ENCODE measurements at regions not wholly inside any gene's neighbourhood (a gene's known extent, or its start where the extent isn't known, plus 50 kb on each side); places are given as distances from the start of the nearest gene placed in this dataset.

DNA sequence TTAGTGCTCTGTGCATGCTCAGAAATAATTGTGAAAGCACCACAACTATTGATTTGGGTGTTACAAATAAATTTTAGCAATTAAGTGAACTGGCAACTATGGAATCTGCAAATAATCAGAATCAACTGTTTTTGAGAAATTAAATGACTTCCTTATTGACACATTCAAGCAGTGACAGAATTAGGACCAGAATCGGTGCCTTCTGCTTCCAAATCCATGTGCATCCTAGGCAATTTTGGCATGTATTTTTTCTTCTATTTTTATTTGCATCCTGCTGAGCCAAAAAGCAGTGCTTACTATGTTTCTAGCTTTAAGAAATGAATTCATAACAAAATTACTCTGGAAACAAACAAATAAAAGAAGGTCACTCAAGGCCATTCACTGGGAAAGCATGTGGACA, 408.2 kb downstream of the GXYLT1 start:
- no peaks in the 10 kb centered on the region for H3K27me3 ChIP-seq (ENCODE audit: insufficient read depth, low read length, poor library complexity, severe bottlenecking)
- no peaks in the 10 kb centered on the region for H3K9me3 ChIP-seq (ENCODE audit: insufficient read depth, low read depth, low read length)
- no peaks in the 10 kb centered on the region for H3K4me1 ChIP-seq (ENCODE audit: insufficient read depth, low read length, poor library complexity, severe bottlenecking)
- H3K36me3 ChIP-seq (ENCODE audit: insufficient read depth, low read length) = no peaks in the 10 kb centered on the region
- no peak overlapping the region for H3K4me3 ChIP-seq (ENCODE audit: low read length, poor library complexity, severe bottlenecking)
- no peaks in the 10 kb centered on the region for H3F3A ChIP-seq (ENCODE audit: low read depth)
- H2AFZ ChIP-seq (ENCODE audit: low read length) = no peak overlapping the region
- no peak for TF ChIP-seq EZH2phosphoT487 (IDR thresholded peaks at IDR 0.05; ENCODE audit: borderline replicate concordance)
- TF ChIP-seq, protein P1, sequence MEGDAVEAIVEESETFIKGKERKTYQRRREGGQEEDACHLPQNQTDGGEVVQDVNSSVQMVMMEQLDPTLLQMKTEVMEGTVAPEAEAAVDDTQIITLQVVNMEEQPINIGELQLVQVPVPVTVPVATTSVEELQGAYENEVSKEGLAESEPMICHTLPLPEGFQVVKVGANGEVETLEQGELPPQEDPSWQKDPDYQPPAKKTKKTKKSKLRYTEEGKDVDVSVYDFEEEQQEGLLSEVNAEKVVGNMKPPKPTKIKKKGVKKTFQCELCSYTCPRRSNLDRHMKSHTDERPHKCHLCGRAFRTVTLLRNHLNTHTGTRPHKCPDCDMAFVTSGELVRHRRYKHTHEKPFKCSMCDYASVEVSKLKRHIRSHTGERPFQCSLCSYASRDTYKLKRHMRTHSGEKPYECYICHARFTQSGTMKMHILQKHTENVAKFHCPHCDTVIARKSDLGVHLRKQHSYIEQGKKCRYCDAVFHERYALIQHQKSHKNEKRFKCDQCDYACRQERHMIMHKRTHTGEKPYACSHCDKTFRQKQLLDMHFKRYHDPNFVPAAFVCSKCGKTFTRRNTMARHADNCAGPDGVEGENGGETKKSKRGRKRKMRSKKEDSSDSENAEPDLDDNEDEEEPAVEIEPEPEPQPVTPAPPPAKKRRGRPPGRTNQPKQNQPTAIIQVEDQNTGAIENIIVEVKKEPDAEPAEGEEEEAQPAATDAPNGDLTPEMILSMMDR (conservative IDR thresholded peaks at IDR 0.05; ENCODE audit: low read length) = no peak
- 0 out of 2 replicates have a peak, but pooled peaks cover 3% of the 10 kb centered on the region for H3K9me2 ChIP-seq (replicated peaks; ENCODE audit: low read depth, low read length)
- no peaks in the 10 kb centered on the region for H4K20me1 ChIP-seq (ENCODE audit: insufficient read depth, low read length, poor library complexity, severe bottlenecking)
- no peak overlapping the region for H3K4me2 ChIP-seq (ENCODE audit: low read depth, low read length, poor library complexity, severe bottlenecking)
- no peaks in the 10 kb centered on the region for H3K79me2 ChIP-seq (ENCODE audit: insufficient read depth, low read length)
- no peak overlapping the region for H3K9ac ChIP-seq (ENCODE audit: low read depth, low read length, poor library complexity, severe bottlenecking)

DNA sequence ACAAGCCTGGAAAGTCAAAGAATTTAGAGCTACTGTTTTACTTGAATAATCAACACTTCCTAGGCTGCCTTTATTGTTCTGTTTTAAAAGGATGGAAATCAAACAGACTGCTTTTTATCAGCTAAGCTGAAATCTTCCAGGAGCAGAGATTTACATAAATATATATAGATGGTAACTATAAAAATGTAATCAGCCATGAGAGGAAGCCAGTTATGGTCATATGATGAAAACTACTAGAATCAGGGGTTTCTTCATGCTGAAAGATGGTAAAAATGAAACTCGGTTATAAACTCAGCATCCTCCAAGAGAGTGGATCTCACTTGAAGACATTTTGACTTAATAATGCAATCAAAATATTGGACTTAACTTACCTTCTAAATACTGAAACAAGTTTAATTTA, 413.0 kb downstream of the GXYLT1 start:
- Histone ChIP-seq H3K36me3 (ENCODE audit: insufficient read depth, low read length) (no peaks in the 10 kb centered on the region), H3K27me3 (ENCODE audit: insufficient read depth, low read length, poor library complexity, severe bottlenecking) (no peaks in the 10 kb centered on the region), H3F3A (ENCODE audit: low read depth) (no peaks in the 10 kb centered on the region), H3K4me3 (ENCODE audit: low read length, poor library complexity, severe bottlenecking) (no peak overlapping the region), H4K20me1 (ENCODE audit: insufficient read depth, low read length, poor library complexity, severe bottlenecking) (no peaks in the 10 kb centered on the region), H3K9me2 (replicated peaks; ENCODE audit: low read depth, low read length) (0 out of 2 replicates have a peak, but pooled peaks cover 3% of the 10 kb centered on the region), H3K9ac (ENCODE audit: low read depth, low read length, poor library complexity, severe bottlenecking) (no peak overlapping the region), H2AFZ (ENCODE audit: low read length) (no peak overlapping the region), H3K79me2 (ENCODE audit: insufficient read depth, low read length) (no peaks in the 10 kb centered on the region), H3K4me1 (ENCODE audit: insufficient read depth, low read length, poor library complexity, severe bottlenecking) (no peaks in the 10 kb centered on the region), H3K9me3 (ENCODE audit: insufficient read depth, low read depth, low read length) (no peaks in the 10 kb centered on the region), H3K4me2 (ENCODE audit: low read depth, low read length, poor library complexity, severe bottlenecking) (no peak overlapping the region)
- TF ChIP-seq EZH2phosphoT487 (IDR thresholded peaks at IDR 0.05; ENCODE audit: borderline replicate concordance) = no peak
- TF ChIP-seq, protein P1 (conservative IDR thresholded peaks at IDR 0.05; ENCODE audit: low read length) = no peak

DNA sequence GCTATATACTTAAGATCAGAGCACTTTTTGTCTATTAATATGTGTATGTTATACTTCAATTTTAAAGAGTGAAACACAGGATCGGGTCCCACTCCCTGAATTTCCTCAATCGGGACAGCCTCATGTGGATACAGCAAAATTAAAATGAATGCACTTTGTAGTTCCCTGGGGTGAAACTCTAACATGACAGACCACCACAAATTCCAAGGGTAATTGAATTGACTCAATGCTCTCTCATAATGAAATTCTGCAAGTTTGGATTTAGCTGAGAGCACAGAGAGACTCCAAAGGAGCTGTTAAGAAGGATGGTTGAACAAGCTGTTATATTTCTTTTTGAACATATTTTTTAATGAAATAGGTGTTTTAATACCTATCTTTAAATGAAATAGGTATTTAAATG, 413.6 kb downstream of the GXYLT1 start:
- Histone ChIP-seq H4K20me1 (ENCODE audit: insufficient read depth, low read length, poor library complexity, severe bottlenecking) (no peaks in the 10 kb centered on the region), H3K36me3 (ENCODE audit: insufficient read depth, low read length) (no peaks in the 10 kb centered on the region), H3K9me2 (replicated peaks; ENCODE audit: low read depth, low read length) (0 out of 2 replicates have a peak, but pooled peaks cover 3% of the 10 kb centered on the region), H3K4me2 (ENCODE audit: low read depth, low read length, poor library complexity, severe bottlenecking) (no peak overlapping the region), H3F3A (ENCODE audit: low read depth) (no peaks in the 10 kb centered on the region), H3K27me3 (ENCODE audit: insufficient read depth, low read length, poor library complexity, severe bottlenecking) (no peaks in the 10 kb centered on the region), H3K9me3 (ENCODE audit: insufficient read depth, low read depth, low read length) (no peaks in the 10 kb centered on the region), H3K9ac (ENCODE audit: low read depth, low read length, poor library complexity, severe bottlenecking) (no peak overlapping the region), H3K79me2 (ENCODE audit: insufficient read depth, low read length) (no peaks in the 10 kb centered on the region), H3K4me3 (ENCODE audit: low read length, poor library complexity, severe bottlenecking) (no peak overlapping the region), H3K4me1 (ENCODE audit: insufficient read depth, low read length, poor library complexity, severe bottlenecking) (no peaks in the 10 kb centered on the region), H2AFZ (ENCODE audit: low read length) (no peak overlapping the region)
- TF ChIP-seq, protein P1 (conservative IDR thresholded peaks at IDR 0.05; ENCODE audit: low read length) = no peak
- TF ChIP-seq EZH2phosphoT487 (IDR thresholded peaks at IDR 0.05; ENCODE audit: borderline replicate concordance) = no peak

All from Loucy (cell line).